OCI-LY3 (cell line): ENCODE measurements at regions not wholly inside any gene's neighbourhood (a gene's known extent, or its start where the extent isn't known, plus 50 kb on each side); places are given as distances from the start of the nearest gene placed in this dataset.

ENCODE experiments used
- EZH2phosphoT487 ChIP-seq: fragments of 200-600 bp; shearing (Covaris generic); IDR thresholded peaks from 2 replicates; pipeline ENCODE4 v1.6.1; 2018; ENCODE audit warnings: antibody characterized with exemption, mixed run types, low read depth
- TF ChIP-seq, protein P1 (sequence below): fragments of 200-600, 300-600 bp; sonication (generic); IDR thresholded peaks from 2 replicates; pipeline ENCODE4 v1.5.1; 2014; ENCODE audit warnings: antibody characterized with exemption, low read length, low read depth

DNA sequence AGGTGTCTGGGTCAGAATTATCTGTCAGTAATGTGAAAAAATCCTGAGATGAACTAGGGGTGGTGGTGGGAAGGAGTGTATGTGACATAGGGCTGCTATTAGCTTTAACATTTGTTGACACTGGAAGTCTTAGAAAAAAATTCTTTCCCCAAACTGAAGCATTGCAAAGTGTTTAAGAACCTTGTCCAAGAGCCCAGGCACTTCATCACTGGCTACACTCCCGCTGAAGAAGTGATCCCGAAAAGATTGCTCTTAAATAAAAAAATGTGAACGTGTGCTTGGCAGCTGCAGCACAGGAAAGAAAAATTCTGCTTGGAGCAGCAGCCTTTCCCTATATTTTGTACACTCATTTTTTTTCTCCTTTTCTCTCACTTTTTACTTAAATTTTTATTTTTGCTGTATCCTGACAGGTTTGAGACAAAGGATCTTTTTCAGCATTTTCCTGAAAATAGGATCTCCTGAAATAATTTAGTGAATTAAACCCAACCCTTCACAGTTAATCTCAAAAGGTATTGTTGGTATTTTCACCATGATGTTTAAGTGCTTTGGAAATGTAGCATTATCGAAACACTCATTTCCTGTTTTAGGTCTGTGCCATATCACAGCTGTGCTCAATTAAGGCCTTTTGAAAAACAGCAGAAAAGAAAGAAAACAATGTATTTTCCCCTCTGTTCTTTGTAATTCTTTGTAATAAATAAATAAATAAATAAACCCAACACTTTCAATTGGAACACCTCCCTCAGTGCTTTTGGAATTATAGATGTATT is 477.6 kb downstream of the ZNF385D start:
- TF ChIP-seq, protein P1, sequence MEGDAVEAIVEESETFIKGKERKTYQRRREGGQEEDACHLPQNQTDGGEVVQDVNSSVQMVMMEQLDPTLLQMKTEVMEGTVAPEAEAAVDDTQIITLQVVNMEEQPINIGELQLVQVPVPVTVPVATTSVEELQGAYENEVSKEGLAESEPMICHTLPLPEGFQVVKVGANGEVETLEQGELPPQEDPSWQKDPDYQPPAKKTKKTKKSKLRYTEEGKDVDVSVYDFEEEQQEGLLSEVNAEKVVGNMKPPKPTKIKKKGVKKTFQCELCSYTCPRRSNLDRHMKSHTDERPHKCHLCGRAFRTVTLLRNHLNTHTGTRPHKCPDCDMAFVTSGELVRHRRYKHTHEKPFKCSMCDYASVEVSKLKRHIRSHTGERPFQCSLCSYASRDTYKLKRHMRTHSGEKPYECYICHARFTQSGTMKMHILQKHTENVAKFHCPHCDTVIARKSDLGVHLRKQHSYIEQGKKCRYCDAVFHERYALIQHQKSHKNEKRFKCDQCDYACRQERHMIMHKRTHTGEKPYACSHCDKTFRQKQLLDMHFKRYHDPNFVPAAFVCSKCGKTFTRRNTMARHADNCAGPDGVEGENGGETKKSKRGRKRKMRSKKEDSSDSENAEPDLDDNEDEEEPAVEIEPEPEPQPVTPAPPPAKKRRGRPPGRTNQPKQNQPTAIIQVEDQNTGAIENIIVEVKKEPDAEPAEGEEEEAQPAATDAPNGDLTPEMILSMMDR: no peak
- TF ChIP-seq EZH2phosphoT487: no peak
